ENCODE measurements at regions not wholly inside any gene's neighbourhood (a gene's known extent, or its start where the extent isn't known, plus 50 kb on each side); places are given as distances from the start of the nearest gene placed in this dataset.

DNA sequence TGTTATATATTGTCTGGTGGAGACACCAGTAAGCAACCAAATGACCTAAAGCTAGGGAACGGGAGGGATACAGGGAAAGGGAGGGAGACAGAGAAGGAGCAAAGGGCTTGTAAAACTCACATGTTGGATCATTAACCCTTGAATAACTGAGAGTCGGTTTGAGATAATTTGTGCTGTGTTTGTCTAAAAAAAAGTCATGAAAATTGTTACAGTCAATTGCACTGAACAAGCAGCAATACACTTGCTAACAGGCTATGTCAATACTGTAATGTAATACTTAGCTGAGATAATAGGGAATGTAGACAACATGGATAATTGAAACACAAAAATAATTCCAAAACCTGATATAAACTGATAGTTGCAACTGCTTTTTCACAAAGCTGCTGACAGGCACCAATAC, 71.3 kb upstream of the ZNF521 start:
- no peaks in the 10 kb centered on the region for H3K9me3 ChIP-seq (ENCODE audit: control insufficient read depth in 2 of 2, low read length in 2 of 2)
- H3K36me3 ChIP-seq (ENCODE audit: control insufficient read depth in 2 of 2, insufficient read depth in 2 of 2, low read length in 2 of 2): no peaks in the 10 kb centered on the region
- H3K27ac ChIP-seq (ENCODE audit: low read depth in 2 of 2, low read length in 2 of 2): no peak overlapping the region
- H3K4me3 ChIP-seq (ENCODE audit: low read length in 2 of 2): no peak overlapping the region
- no peaks in the 10 kb centered on the region for H3K4me1 ChIP-seq (ENCODE audit: control insufficient read depth in 2 of 2, insufficient read depth in 2 of 2, low read length in 2 of 2)
- no peak overlapping the region for H3K9ac ChIP-seq (ENCODE audit: low read depth in 1 of 2, low read length in 2 of 2)
- no peaks in the 10 kb centered on the region for H3K27me3 ChIP-seq (ENCODE audit: control insufficient read depth in 2 of 2, insufficient read depth in 2 of 2, low read length in 2 of 2)

GRCh38 chr18:25422230-25422629, 70.3 kb upstream of the ZNF521 start:
- Histone ChIP-seq H3K9ac (ENCODE audit: low read depth in 1 of 2, low read length in 2 of 2) (no peak overlapping the region), H3K27ac (ENCODE audit: low read depth in 2 of 2, low read length in 2 of 2) (no peak overlapping the region), H3K36me3 (ENCODE audit: control insufficient read depth in 2 of 2, insufficient read depth in 2 of 2, low read length in 2 of 2) (no peaks in the 10 kb centered on the region), H3K4me1 (ENCODE audit: control insufficient read depth in 2 of 2, insufficient read depth in 2 of 2, low read length in 2 of 2) (no peaks in the 10 kb centered on the region), H3K4me3 (ENCODE audit: low read length in 2 of 2) (no peak overlapping the region), H3K9me3 (ENCODE audit: control insufficient read depth in 2 of 2, low read length in 2 of 2) (no peaks in the 10 kb centered on the region), H3K27me3 (ENCODE audit: control insufficient read depth in 2 of 2, insufficient read depth in 2 of 2, low read length in 2 of 2) (no peaks in the 10 kb centered on the region)

DNA sequence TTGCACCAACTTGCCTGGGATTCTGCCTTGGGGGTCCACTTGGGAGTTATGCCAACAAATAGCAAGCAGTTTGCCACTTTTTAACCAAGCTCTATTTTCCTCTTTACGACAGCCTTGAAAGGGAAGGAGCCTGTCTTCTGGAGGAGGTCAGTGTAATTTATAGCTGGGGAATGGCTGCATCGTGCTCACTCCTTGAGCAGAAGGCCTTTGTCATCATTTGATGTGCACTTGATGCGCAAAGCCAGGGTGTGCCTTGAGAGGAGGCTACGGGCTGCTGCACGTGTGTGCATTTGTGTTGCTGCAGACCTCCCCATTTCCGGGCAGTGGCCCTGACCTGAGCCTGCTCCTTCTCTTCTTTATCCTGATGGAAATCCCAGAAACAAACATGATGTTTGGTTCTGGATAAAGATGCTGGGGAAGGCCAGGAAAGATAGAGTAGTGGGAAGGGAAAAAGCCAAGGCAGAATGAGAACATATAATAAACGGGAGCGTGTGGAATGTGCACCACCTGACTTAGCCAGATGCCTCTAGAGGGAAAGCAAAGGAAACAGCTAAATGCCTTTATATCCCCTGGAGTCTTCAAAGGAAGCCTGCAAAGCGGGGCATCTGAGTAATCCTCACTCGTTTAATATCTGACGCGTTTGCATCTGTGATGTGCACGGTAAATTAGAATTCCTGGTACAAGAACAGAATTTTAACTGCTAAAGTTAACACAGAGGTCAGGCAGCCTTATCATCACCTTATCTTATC, 68.3 kb upstream of the ZNF521 start:
- H3K9ac ChIP-seq (ENCODE audit: low read depth in 1 of 2, low read length in 2 of 2): no peak overlapping the region
- H3K27ac ChIP-seq (ENCODE audit: low read depth in 2 of 2, low read length in 2 of 2): no peak overlapping the region
- no peaks in the 10 kb centered on the region for H3K27me3 ChIP-seq (ENCODE audit: control insufficient read depth in 2 of 2, insufficient read depth in 2 of 2, low read length in 2 of 2)
- no peaks in the 10 kb centered on the region for H3K36me3 ChIP-seq (ENCODE audit: control insufficient read depth in 2 of 2, insufficient read depth in 2 of 2, low read length in 2 of 2)
- no peaks in the 10 kb centered on the region for H3K9me3 ChIP-seq (ENCODE audit: control insufficient read depth in 2 of 2, low read length in 2 of 2)
- no peaks in the 10 kb centered on the region for H3K4me1 ChIP-seq (ENCODE audit: control insufficient read depth in 2 of 2, insufficient read depth in 2 of 2, low read length in 2 of 2)
- no peak overlapping the region for H3K4me3 ChIP-seq (ENCODE audit: low read length in 2 of 2)

DNA sequence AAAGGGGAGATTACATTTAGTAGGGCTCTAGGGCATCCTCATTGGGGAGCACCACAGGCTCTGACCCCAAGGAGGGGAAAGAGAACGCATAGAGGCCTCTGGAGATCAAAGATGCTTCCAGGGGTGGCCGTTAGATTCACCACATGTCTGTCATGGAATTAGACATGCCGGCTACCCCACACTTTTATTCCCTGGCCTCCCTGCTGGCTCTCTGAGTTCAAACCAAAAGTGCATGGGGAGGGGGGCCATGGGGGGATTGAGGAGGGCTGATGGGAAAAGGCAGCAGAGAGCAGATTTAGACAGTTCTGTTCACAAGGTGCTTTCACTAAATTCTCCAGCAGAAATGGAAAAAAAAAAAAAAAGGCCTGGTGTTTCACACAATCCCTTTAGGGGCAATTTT, 64.4 kb upstream of the ZNF521 start:
- Histone ChIP-seq H3K4me1 (ENCODE audit: control insufficient read depth in 2 of 2, insufficient read depth in 2 of 2, low read length in 2 of 2) (no peaks in the 10 kb centered on the region), H3K9ac (ENCODE audit: low read depth in 1 of 2, low read length in 2 of 2) (no peak overlapping the region), H3K36me3 (ENCODE audit: control insufficient read depth in 2 of 2, insufficient read depth in 2 of 2, low read length in 2 of 2) (no peaks in the 10 kb centered on the region), H3K9me3 (ENCODE audit: control insufficient read depth in 2 of 2, low read length in 2 of 2) (no peaks in the 10 kb centered on the region), H3K4me3 (ENCODE audit: low read length in 2 of 2) (no peak overlapping the region), H3K27ac (ENCODE audit: low read depth in 2 of 2, low read length in 2 of 2) (no peak overlapping the region), H3K27me3 (ENCODE audit: control insufficient read depth in 2 of 2, insufficient read depth in 2 of 2, low read length in 2 of 2) (no peaks in the 10 kb centered on the region)

GRCh38 chr18:25409971-25410370, 58.0 kb upstream of the ZNF521 start:
- Histone ChIP-seq H3K27ac (ENCODE audit: low read depth in 2 of 2, low read length in 2 of 2) (no peak overlapping the region), H3K4me3 (ENCODE audit: low read length in 2 of 2) (no peak overlapping the region), H3K4me1 (ENCODE audit: control insufficient read depth in 2 of 2, insufficient read depth in 2 of 2, low read length in 2 of 2) (no peaks in the 10 kb centered on the region), H3K9me3 (ENCODE audit: control insufficient read depth in 2 of 2, low read length in 2 of 2) (no peaks in the 10 kb centered on the region), H3K27me3 (ENCODE audit: control insufficient read depth in 2 of 2, insufficient read depth in 2 of 2, low read length in 2 of 2) (no peaks in the 10 kb centered on the region), H3K36me3 (ENCODE audit: control insufficient read depth in 2 of 2, insufficient read depth in 2 of 2, low read length in 2 of 2) (no peaks in the 10 kb centered on the region), H3K9ac (ENCODE audit: low read depth in 1 of 2, low read length in 2 of 2) (no peak overlapping the region)

DNA sequence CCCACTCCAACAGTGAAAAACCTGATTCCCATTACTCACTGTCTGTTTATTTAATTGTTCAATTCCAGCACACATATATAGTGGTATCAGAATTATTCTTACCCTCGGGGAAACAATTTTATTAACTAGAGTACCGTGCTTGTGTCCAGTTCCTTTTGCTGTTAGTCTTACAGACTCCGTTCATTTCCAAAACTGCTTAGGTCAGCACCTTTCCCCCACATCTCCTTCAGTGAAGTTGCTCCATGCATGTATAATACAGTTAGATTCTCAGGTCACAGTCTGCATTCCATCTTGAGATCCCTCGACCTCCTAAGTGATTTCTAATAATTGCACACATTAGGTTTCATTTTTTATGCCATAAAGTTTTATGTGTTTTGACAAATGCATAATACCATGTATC, 56.3 kb upstream of the ZNF521 start:
- H3K36me3 ChIP-seq (ENCODE audit: control insufficient read depth in 2 of 2, insufficient read depth in 2 of 2, low read length in 2 of 2): no peaks in the 10 kb centered on the region
- H3K4me1 ChIP-seq (ENCODE audit: control insufficient read depth in 2 of 2, insufficient read depth in 2 of 2, low read length in 2 of 2): no peaks in the 10 kb centered on the region
- H3K4me3 ChIP-seq (ENCODE audit: low read length in 2 of 2): no peak overlapping the region
- no peak overlapping the region for H3K27ac ChIP-seq (ENCODE audit: low read depth in 2 of 2, low read length in 2 of 2)
- no peaks in the 10 kb centered on the region for H3K9me3 ChIP-seq (ENCODE audit: control insufficient read depth in 2 of 2, low read length in 2 of 2)
- H3K9ac ChIP-seq (ENCODE audit: low read depth in 1 of 2, low read length in 2 of 2): no peak overlapping the region
- no peaks in the 10 kb centered on the region for H3K27me3 ChIP-seq (ENCODE audit: control insufficient read depth in 2 of 2, insufficient read depth in 2 of 2, low read length in 2 of 2)
